ENCODE measurements at regions not wholly inside any gene's neighbourhood (a gene's known extent, or its start where the extent isn't known, plus 50 kb on each side); places are given as distances from the start of the nearest gene placed in this dataset.

GRCh38 chr10:52653263-52653909, 119.2 kb downstream of the MBL2 start:
- H3K4me3 Mint-ChIP-seq (ENCODE audit: unreplicated experiment), result no peak overlapping the region
- H3K9me3 Mint-ChIP-seq (ENCODE audit: unreplicated experiment), result no peaks in the 10 kb centered on the region
- peaks cover 1% of the 10 kb centered on the region for H3K27me3 Mint-ChIP-seq (ENCODE audit: unreplicated experiment)
- H3K4me1 Mint-ChIP-seq (ENCODE audit: low read depth, unreplicated experiment), result no peaks in the 10 kb centered on the region
- H3K27ac Mint-ChIP-seq (ENCODE audit: unreplicated experiment), result no peak overlapping the region
- TF ChIP-seq CTCF (IDR thresholded peaks at IDR 0.05; ENCODE audit: partially characterized antibody, unreplicated experiment), result no peak
- no peak for DNase-seq
- no peaks in the 10 kb centered on the region for H3K36me3 Mint-ChIP-seq (ENCODE audit: unreplicated experiment)

- Mint-ChIP-seq H3K36me3 (ENCODE audit: unreplicated experiment) (no peaks in the 10 kb centered on the region), H3K27me3 (ENCODE audit: unreplicated experiment) (peaks cover 1% of the 10 kb centered on the region), H3K27ac (ENCODE audit: unreplicated experiment) (no peak overlapping the region), H3K4me3 (ENCODE audit: unreplicated experiment) (no peak overlapping the region), H3K9me3 (ENCODE audit: unreplicated experiment) (no peaks in the 10 kb centered on the region), H3K4me1 (ENCODE audit: low read depth, unreplicated experiment) (no peaks in the 10 kb centered on the region)
- no peak for TF ChIP-seq CTCF (IDR thresholded peaks at IDR 0.05; ENCODE audit: partially characterized antibody, unreplicated experiment)
- no peak for DNase-seq
Observed at GRCh38 chr10:52654201-52654600, 118.4 kb downstream of the MBL2 start.

GRCh38 chr10:52658112-52658511, 114.5 kb downstream of the MBL2 start:
- no peak for DNase-seq
- Mint-ChIP-seq H3K27ac (ENCODE audit: unreplicated experiment) (no peak overlapping the region), H3K27me3 (ENCODE audit: unreplicated experiment) (peaks cover 1% of the 10 kb centered on the region), H3K9me3 (ENCODE audit: unreplicated experiment) (no peaks in the 10 kb centered on the region), H3K36me3 (ENCODE audit: unreplicated experiment) (no peaks in the 10 kb centered on the region), H3K4me3 (ENCODE audit: unreplicated experiment) (no peak overlapping the region), H3K4me1 (ENCODE audit: low read depth, unreplicated experiment) (no peaks in the 10 kb centered on the region)
- TF ChIP-seq CTCF (IDR thresholded peaks at IDR 0.05; ENCODE audit: partially characterized antibody, unreplicated experiment), result no peak

- Mint-ChIP-seq H3K27me3 (ENCODE audit: unreplicated experiment) (no peaks in the 10 kb centered on the region), H3K36me3 (ENCODE audit: unreplicated experiment) (no peaks in the 10 kb centered on the region), H3K4me3 (ENCODE audit: unreplicated experiment) (no peak overlapping the region), H3K4me1 (ENCODE audit: low read depth, unreplicated experiment) (no peaks in the 10 kb centered on the region), H3K27ac (ENCODE audit: unreplicated experiment) (no peak overlapping the region), H3K9me3 (ENCODE audit: unreplicated experiment) (no peaks in the 10 kb centered on the region)
- no peak for DNase-seq
- TF ChIP-seq CTCF (IDR thresholded peaks at IDR 0.05; ENCODE audit: partially characterized antibody, unreplicated experiment), result no peak
Observed at GRCh38 chr10:52659085-52659484, 113.5 kb downstream of the MBL2 start.

GRCh38 chr10:52662256-52662655, 110.3 kb downstream of the MBL2 start:
- no peak overlapping the region for H3K4me3 Mint-ChIP-seq (ENCODE audit: unreplicated experiment)
- no peak for DNase-seq

More at GRCh38 chr10:52662256-52662655, 110.3 kb downstream of the MBL2 start:
- Mint-ChIP-seq H3K27ac (ENCODE audit: unreplicated experiment) (no peak overlapping the region), H3K36me3 (ENCODE audit: unreplicated experiment) (peaks cover 3% of the 10 kb centered on the region), H3K27me3 (ENCODE audit: unreplicated experiment) (no peaks in the 10 kb centered on the region), H3K4me1 (ENCODE audit: low read depth, unreplicated experiment) (no peaks in the 10 kb centered on the region), H3K9me3 (ENCODE audit: unreplicated experiment) (peaks cover 2% of the 10 kb centered on the region)
- no peak for TF ChIP-seq CTCF (IDR thresholded peaks at IDR 0.05; ENCODE audit: partially characterized antibody, unreplicated experiment)
